ENCODE measurements at regions not wholly inside any gene's neighbourhood (a gene's known extent, or its start where the extent isn't known, plus 50 kb on each side); places are given as distances from the start of the nearest gene placed in this dataset.

- BruUV-seq (replicated peaks): no TSS peak
- no peak overlapping the region for H3K4me3 ChIP-seq (replicated peaks in 1 of 2; ENCODE audit: low read depth in 1 of 2, low read length in 2 of 2)
- H4K20me1 ChIP-seq (ENCODE audit: insufficient read depth): no peaks in the 10 kb centered on the region
- ChIA-PET POLR2A (no interaction called here), RAD21 (ENCODE audit: low non-redundant PET in 1 of 2, low total read pairs in 2 of 2, uncharacterized antibody in 2 of 2, unreplicated experiment in 2 of 2) (no interaction called here), CTCF (interaction anchor here (0.8 kb wide), 1 partner anchor 8 kb away, joined by 3 read pairs; no protein-coding TSS in a partner anchor)
- TF ChIP-seq ZFX (IDR thresholded peaks at IDR 0.05) (no peak), EZH2phosphoT487 (IDR thresholded peaks at IDR 0.05; ENCODE audit: borderline replicate concordance) (no peak), RAD21 (IDR thresholded peaks at IDR 0.05; ENCODE audit: low read depth) (no peak), YY1 (IDR thresholded peaks at IDR 0.05; ENCODE audit: extremely low read depth, insufficient replicate concordance, low read depth, low read length) (no peak), REST (IDR thresholded peaks at IDR 0.05; ENCODE audit: low read depth) (no peak), ZBTB33 (IDR thresholded peaks at IDR 0.05; ENCODE audit: extremely low read depth, insufficient replicate concordance, low read length) (no peak), EZH2 (IDR thresholded peaks at IDR 0.05) (no peak), FOSL1 (IDR thresholded peaks at IDR 0.05; ENCODE audit: low read depth) (no peak), ELF1 (IDR thresholded peaks at IDR 0.05; ENCODE audit: borderline replicate concordance, low read depth) (no peak), CBX3 (IDR thresholded peaks at IDR 0.05; ENCODE audit: low read depth) (no peak), ZNF274 (IDR thresholded peaks at IDR 0.05; ENCODE audit: low read depth, low read length) (no peak), JUND (IDR thresholded peaks at IDR 0.05) (no peak), SP1 (IDR thresholded peaks at IDR 0.05; ENCODE audit: low read depth) (no peak), POLR2A (IDR thresholded peaks at IDR 0.05; ENCODE audit: borderline replicate concordance, extremely low read depth, insufficient read depth, insufficient read length) (no peak), EGR1 (IDR thresholded peaks at IDR 0.05; ENCODE audit: low read depth) (no peak), SIN3A (IDR thresholded peaks at IDR 0.05; ENCODE audit: low read depth) (no peak), POLR2AphosphoS5 (IDR thresholded peaks at IDR 0.05; ENCODE audit: low read depth, low read length) (no peak), TCF7L2 (IDR thresholded peaks at IDR 0.05; ENCODE audit: borderline replicate concordance, extremely low read depth, insufficient read depth, insufficient read length) (no peak), ATF3 (IDR thresholded peaks at IDR 0.05) (no peak)
- ATAC-seq (no peak), DNase-seq (ENCODE audit: low read depth, low spot score) (no peak)
- H3K4me1 ChIP-seq (ENCODE audit: control insufficient read depth in 1 of 2, insufficient read depth in 2 of 2, low read length in 2 of 2): peaks cover 10 to 14% of the 10 kb centered on the region in 2 experiments; a peak in 3 of 4 replicates
- H3K27me3 ChIP-seq (ENCODE audit: insufficient read depth, low read length): no peaks in the 10 kb centered on the region
- no peak overlapping the region for H2AFZ ChIP-seq (ENCODE audit: low read depth, low read length, poor library complexity, severe bottlenecking)
- no peak overlapping the region for H3K4me2 ChIP-seq (ENCODE audit: low read length)
- no peak overlapping the region for H3K9ac ChIP-seq (ENCODE audit: low read length)
- H3K9me3 ChIP-seq (ENCODE audit: control insufficient read depth in 1 of 2, insufficient read depth in 1 of 2, low read depth in 1 of 2, low read length in 2 of 2): no peaks in the 10 kb centered on the region
- intact Hi-C loops (cut with micrococcal nuclease): loop anchor here (5.0 kb wide), 1 partner anchor 303 kb away; no protein-coding TSS in a partner anchor
- H3K36me3 ChIP-seq (ENCODE audit: control insufficient read depth in 1 of 2, insufficient read depth in 2 of 2, low read length in 2 of 2): no peaks in the 10 kb centered on the region
- no peak overlapping the region for H3K27ac ChIP-seq (ENCODE audit: low read depth, low read length)
- no peaks in the 10 kb centered on the region for H3K9me2 ChIP-seq (ENCODE audit: insufficient read depth)
- H3K79me2 ChIP-seq (ENCODE audit: insufficient read depth, low read length): no peaks in the 10 kb centered on the region
Measured at GRCh38 chr11:29320196-29320595, 696.6 kb downstream of the KCNA4 start.
